Suppressor macrophage treated with lipopolysaccharide for 1 hour (primary cell): ENCODE measurements at regions not wholly inside any gene's neighbourhood (a gene's known extent, or its start where the extent isn't known, plus 50 kb on each side); places are given as distances from the start of the nearest gene placed in this dataset.

Experiments
- DNase-seq, 3 donors: peaks; one replicate each; pipeline ENCODE4 v3.0.0-alpha.2; 2020 to 2022

GRCh38 chr11:119904531-119905035 is 175.6 kb upstream of the NECTIN1 start:
- DNase-seq: no peak

- no peak for DNase-seq
Measured at GRCh38 chr11:119903821-119904220, 174.8 kb upstream of the NECTIN1 start.

DNA sequence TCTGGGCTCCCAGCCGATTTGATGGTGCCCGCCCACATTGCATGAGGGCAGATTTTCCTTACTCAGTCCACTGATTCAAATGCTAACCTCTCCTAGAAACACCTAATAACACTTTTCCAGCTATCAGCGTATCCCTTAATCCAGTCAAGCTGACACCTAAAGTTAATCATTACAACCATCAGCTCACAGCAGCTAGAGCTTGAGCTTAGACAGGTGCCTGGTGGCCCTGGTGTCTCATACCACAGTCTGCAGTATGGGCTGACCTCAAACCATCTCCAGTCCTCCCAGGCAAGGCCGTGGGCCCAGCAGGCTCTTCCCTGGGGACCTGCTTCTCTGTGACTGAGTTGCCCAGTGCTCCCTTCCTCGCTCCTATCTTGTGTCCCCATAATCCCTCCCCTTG is 174.4 kb upstream of the NECTIN1 start:
- no peak for DNase-seq

- DNase-seq: peak in 1 of 3 donors; percentile 1
Measured at GRCh38 chr11:119902656-119903231, 173.7 kb upstream of the NECTIN1 start.

- no peak for DNase-seq
Measured at GRCh38 chr11:119901657-119902577, 172.9 kb upstream of the NECTIN1 start.

DNA sequence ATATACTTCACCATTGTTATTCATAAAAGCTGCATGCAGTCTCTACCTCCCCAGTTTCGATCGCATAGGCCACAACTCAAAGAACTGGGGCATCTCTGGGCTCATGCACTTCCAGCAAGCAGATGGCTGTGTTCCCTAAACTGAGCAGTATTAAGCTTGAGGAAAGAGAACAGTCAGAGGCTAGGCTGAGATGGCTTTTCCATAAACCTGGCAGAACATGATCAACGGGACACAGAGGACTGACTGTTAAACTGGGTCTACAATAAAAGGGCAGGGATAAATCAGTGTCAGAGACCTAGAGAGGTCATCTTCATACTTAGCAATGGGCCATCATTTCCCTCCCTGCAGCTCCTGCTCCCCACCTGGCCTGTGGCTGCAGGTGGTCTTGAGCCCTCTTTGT is 171.0 kb upstream of the NECTIN1 start:
- no peak for DNase-seq

DNA sequence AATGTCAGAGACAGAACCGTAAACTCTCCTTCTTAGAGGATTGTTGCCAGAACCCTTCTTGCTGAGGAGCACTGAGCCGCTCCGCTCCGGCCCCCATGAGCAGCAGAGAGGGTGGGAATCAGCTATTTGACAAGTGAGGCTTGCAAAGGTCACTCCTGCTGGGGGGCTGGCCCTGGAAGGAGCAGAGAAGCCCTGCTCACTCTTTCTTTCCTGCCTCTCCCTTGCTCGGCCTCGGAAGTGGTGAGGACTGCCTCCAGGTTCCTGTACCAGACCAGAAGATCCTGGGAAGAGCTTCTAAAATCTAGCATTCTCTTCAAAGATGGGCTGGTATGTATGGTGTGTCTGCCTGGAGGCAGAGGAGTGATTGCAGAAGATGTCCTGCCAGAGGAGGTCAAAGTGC is 168.6 kb upstream of the NECTIN1 start:
- DNase-seq: no peak

GRCh38 chr11:119897046-119897440 is 168.0 kb upstream of the NECTIN1 start:
- DNase-seq: no peak

GRCh38 chr11:119896387-119897045 is 167.5 kb upstream of the NECTIN1 start:
- no peak for DNase-seq

DNA sequence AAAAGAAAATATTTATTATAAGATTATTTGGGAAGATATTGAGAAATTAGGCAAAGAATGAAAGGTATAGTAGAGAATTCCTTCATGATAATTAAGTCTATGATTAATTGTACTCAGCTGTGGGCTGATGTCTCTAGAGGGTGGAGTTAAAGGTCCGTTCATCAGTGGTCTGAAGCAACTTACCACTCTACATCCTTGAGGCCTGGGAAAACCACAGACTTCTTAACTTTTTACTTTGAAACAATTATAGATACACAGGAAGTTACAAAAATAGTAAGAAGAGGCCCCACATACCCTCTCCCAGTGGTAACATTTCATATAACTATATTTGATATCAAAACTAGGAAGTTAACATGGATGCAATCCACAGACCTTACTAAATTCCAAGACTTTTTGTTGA is 167.0 kb upstream of the NECTIN1 start:
- DNase-seq: no peak

GRCh38 chr11:119894916-119895315 is 165.9 kb upstream of the NECTIN1 start:
- no peak for DNase-seq

GRCh38 chr11:119892311-119892808 is 163.4 kb upstream of the NECTIN1 start:
- no peak for DNase-seq

GRCh38 chr11:119891055-119891768 is 162.2 kb upstream of the NECTIN1 start:
- DNase-seq: no peak

DNA sequence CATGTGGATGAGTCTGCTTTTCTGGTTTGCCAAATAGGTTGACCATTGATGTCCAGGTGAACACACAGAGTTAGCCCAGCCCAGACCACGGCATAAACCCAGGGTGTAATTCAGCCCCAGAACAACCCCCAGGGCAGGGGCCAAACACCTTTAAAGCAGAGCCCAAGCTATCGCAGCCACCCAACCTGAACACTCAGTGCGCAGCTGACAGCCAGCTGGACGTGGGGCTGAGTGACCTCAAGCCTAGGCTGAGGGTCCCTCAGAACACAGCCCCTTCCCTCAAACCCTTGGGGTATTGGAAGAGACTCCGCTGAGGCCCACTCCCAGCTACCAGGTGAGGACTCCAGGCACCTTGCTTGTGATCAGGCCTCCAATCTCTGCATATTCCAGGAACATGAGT is 161.5 kb upstream of the NECTIN1 start:
- DNase-seq: no peak

DNA sequence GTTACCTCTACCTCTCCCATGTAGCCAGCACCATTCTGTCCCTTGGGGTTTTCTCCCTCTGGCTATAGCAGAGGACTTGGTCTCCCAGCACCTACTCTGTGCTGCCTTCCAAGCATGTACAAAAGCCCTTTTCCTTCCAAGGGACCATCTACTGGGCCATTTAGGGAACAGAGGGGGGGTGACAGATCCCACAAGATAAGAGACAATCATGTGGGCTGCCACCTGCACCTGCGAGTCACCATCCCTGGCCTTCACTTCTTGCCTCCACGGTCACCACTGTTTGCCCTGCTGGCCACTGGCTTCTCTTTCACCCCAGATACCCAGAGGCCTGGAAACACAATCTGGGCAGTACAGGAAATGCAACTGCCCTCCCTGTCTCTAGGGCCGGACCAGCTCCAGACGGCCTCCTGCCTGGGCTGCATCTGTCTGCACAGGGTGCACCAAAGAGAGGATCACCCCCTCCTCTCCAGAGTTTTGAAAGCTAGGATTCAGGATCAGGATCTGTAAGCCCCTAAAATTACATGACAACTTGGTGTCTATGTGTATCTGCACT is 160.8 kb upstream of the NECTIN1 start:
- DNase-seq: no peak

DNA sequence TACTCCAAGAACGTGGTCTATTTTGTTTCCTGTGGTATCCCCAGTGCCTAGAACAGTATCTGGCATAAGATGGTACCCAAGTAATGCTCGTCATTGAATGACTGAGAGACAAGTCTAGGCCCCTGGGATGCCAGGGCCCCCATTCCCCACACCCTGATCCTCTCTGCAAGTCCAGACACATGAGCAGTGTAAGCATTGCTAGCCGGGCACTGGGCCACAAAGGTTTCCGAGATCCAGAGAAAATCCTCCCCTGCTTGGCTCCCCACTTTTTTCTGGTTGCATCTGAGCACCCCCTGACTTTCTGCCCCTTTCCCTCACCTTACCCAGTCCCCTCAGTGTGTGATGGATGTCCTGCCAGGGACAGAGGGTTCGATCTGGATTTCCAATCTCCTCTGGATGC is 160.1 kb upstream of the NECTIN1 start:
- DNase-seq: no peak

- DNase-seq: no peak
Measured at GRCh38 chr11:119888119-119888518, 159.1 kb upstream of the NECTIN1 start.

DNA sequence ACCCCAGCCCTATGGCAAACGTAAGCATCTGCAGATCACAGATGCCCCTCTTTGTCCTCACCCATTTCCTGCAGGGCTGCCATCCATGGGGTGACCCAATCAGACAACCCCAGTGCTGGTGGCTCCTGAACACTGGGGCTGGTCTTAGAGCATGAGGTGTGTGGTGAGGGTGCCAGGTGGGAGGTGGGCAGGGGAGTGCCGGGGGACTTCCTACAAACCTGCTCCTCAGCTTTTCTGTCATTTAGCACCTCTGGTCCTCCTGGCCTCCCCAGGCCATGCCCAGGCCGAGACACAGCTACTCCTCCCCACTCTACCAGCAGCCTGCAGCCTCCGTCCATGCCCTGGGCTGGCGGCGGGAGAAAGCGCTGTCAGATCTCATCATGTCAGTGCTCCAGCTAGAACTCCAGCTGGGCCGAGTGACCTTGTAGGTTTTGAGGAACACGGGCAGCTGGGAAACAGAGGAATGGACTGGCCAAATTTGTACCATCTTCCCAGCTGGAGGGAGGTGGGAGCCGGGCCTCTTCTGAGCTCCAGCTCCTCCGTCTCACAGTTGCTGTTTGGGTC is 157.7 kb upstream of the NECTIN1 start:
- DNase-seq: no peak

- no peak for DNase-seq
Measured at GRCh38 chr11:119885861-119886567, 157.0 kb upstream of the NECTIN1 start.

- DNase-seq: no peak
Measured at GRCh38 chr11:119885067-119885466, 156.1 kb upstream of the NECTIN1 start.

DNA sequence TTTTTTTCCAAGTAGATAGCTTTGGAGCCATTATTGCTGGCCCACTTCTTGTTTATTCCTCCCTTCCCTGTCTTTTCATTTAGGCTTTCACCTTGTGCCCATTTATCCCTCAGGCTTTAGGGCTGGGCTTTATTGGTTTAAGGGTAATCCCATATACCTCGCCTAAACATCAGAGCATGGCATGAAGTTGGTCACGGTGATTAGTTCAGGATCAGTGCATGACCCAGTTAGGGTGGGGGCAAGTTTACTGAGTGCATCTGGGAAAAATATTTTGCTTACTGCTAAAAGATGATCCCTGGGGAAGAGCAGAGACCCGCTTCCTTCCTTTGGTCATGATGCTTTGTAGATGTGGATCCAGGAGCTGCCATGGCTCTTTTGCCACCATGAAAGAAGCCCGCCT is 153.3 kb upstream of the NECTIN1 start:
- DNase-seq: no peak

GRCh38 chr11:119880873-119881272 is 151.9 kb upstream of the NECTIN1 start:
- no peak for DNase-seq
